OCI-LY7 (cell line): ENCODE measurements at regions not wholly inside any gene's neighbourhood (a gene's known extent, or its start where the extent isn't known, plus 50 kb on each side); places are given as distances from the start of the nearest gene placed in this dataset.

ENCODE experiments used
- EZH2phosphoT487 ChIP-seq: fragments of 200-600 bp; sonication (generic); IDR thresholded peaks from 2 replicates; pipeline ENCODE4 v1.6.1; 2018; ENCODE audit warnings: low read depth, borderline replicate concordance, mild to moderate bottlenecking, mixed run types, antibody characterized with exemption, low read length, moderate library complexity, mixed read lengths
- TF ChIP-seq, protein P1 (sequence below): fragments of 200-600 bp; sonication (generic); conservative IDR thresholded peaks from 2 replicates; pipeline ENCODE4 v1.5.1; 2014; ENCODE audit warnings: mild to moderate bottlenecking, antibody characterized with exemption, low read length, moderate library complexity, mixed read lengths

DNA sequence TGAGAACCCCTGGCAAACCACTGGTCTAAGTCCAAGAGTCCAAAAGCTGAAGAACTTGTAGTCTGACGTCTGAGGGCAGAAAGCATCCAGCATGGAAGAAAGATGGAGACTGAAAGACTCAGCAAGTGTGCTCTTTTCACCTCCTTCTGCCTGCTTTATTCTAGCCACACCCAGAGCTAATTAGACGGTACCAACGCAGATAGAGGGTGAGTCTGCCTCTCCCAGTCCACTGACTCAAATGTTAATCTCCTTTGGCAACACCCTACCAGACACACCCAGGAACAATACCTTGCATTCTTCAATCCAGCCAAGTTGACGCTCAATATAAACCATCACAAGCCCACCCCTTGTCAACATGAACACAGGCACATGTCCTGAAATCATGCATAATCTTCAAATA is 155.1 kb downstream of the CCDC59 start:
- TF ChIP-seq, protein P1, sequence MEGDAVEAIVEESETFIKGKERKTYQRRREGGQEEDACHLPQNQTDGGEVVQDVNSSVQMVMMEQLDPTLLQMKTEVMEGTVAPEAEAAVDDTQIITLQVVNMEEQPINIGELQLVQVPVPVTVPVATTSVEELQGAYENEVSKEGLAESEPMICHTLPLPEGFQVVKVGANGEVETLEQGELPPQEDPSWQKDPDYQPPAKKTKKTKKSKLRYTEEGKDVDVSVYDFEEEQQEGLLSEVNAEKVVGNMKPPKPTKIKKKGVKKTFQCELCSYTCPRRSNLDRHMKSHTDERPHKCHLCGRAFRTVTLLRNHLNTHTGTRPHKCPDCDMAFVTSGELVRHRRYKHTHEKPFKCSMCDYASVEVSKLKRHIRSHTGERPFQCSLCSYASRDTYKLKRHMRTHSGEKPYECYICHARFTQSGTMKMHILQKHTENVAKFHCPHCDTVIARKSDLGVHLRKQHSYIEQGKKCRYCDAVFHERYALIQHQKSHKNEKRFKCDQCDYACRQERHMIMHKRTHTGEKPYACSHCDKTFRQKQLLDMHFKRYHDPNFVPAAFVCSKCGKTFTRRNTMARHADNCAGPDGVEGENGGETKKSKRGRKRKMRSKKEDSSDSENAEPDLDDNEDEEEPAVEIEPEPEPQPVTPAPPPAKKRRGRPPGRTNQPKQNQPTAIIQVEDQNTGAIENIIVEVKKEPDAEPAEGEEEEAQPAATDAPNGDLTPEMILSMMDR, result no peak
- TF ChIP-seq EZH2phosphoT487, result no peak
